HepG2 (cell line): ENCODE measurements at regions not wholly inside any gene's neighbourhood (a gene's known extent, or its start where the extent isn't known, plus 50 kb on each side); places are given as distances from the start of the nearest gene placed in this dataset.

ENCODE experiments used
- ATAC-seq: fragments of 200-7000 bp; cut with Tn5 transposase; 3 replicates; pipeline ENCODE4 v1.9.1; 2020; ENCODE audit warnings: mild to moderate bottlenecking, moderate library complexity
- BruUV-seq: library from RNA; stranded (reverse); fragments of 400-500 nt; replicated peaks from 2 replicates; lab custom pipeline; 2021; lab: Mats Ljungman, UMichigan
- CTCF ChIA-PET: fragments of 300-600 bp; formaldehyde crosslinking; extraction: SDS; loops from one replicate; lab custom pipeline; 2021; ENCODE audit warnings: low total read pairs, inconsistent platforms, low intra/inter-chr PET ratio; lab: Yijun Ruan, JAX
- POLR2A ChIA-PET: fragments of 350-600 bp; sonication (Branson Sonifier 250); formaldehyde crosslinking; loops from one replicate; lab custom pipeline; 2020; ENCODE audit warnings: antibody characterized with exemption, inconsistent platforms; lab: Yijun Ruan, JAX
- DNase-seq: peaks from one replicate; pipeline ENCODE4 v3.0.0-alpha.2; 2015; ENCODE audit warnings: low spot score
- FAIRE-seq: peaks from 3 replicates; lab custom pipeline; 2011; peaks lifted over from hg19 to GRCh38; lab: Jason Lieb, UNC
- H2AFZ ChIP-seq: one replicate; pipeline ENCODE4 v1.6.1; 2011; ENCODE audit warnings: low read length, inconsistent platforms
- H3K27ac ChIP-seq: fragments of 300-600 bp; 3 replicates; pipeline ENCODE4 v1.8.0; 2011; ENCODE audit warnings: mixed run types, mild to moderate bottlenecking, mixed read lengths, low read length, inconsistent platforms; ENCODE audit not compliant: insufficient read depth; ENCODE audit errors: extremely low read length
- H3K27me3 ChIP-seq, 2 experiments: fragments of 200-600 bp in 1 of 2; 2 replicates in 1 of 2; 3 replicates in 1 of 2; pipeline versions ENCODE4 v1.6.0 to v1.8.0; 2011; ENCODE audit warnings: low read length in 2 of 2, mild to moderate bottlenecking in 2 of 2, moderate library complexity in 2 of 2, inconsistent platforms in 1 of 2; ENCODE audit not compliant: insufficient read depth in 2 of 2, control insufficient read depth in 1 of 2
- H3K36me3 ChIP-seq, 2 experiments: fragments of 200-600 bp in 1 of 2; replicated peaks in 1 of 2; 2 replicates in 1 of 2; 3 replicates in 1 of 2; pipeline versions ENCODE4 v1.5.1 to v1.8.0; 2011; ENCODE audit warnings: low read length in 2 of 2, inconsistent platforms in 1 of 2; ENCODE audit not compliant: insufficient read depth in 2 of 2, control insufficient read depth in 1 of 2
- H3K4me1 ChIP-seq: 2 replicates; pipeline ENCODE4 v1.5.1; 2012; ENCODE audit warnings: low read length, inconsistent platforms; ENCODE audit not compliant: insufficient read depth
- H3K4me2 ChIP-seq: 2 replicates; pipeline ENCODE4 v1.6.0; 2011; ENCODE audit warnings: low read depth, low read length, inconsistent platforms
- H3K4me3 ChIP-seq, 3 experiments: fragments of 200-600 bp in 1 of 3; sonication (generic), shearing (Covaris generic) in 1 of 3; replicated peaks in 1 of 3; 2 replicates each; pipeline ENCODE4 v1.5.1; 2011 to 2016; ENCODE audit warnings: low read length in 3 of 3, inconsistent platforms in 2 of 3, low read depth in 2 of 3, mild to moderate bottlenecking in 2 of 3, control low read depth in 1 of 3, mixed read lengths in 1 of 3; ENCODE audit not compliant: insufficient read depth in 1 of 3
- H3K79me2 ChIP-seq: one replicate; pipeline ENCODE4 v1.6.1; 2011; ENCODE audit warnings: low read length, inconsistent platforms; ENCODE audit not compliant: insufficient read depth
- H3K9ac ChIP-seq: 2 replicates; pipeline ENCODE4 v1.6.0; 2011; ENCODE audit warnings: mild to moderate bottlenecking, low read depth, low read length, inconsistent platforms; ENCODE audit not compliant: insufficient read depth
- H3K9me3 ChIP-seq: 2 replicates; pipeline ENCODE4 v1.5.1; 2012; ENCODE audit warnings: mild to moderate bottlenecking, low read length
- H4K20me1 ChIP-seq: 2 replicates; pipeline ENCODE4 v1.6.0; 2011; ENCODE audit warnings: inconsistent platforms, mild to moderate bottlenecking, low read length, moderate library complexity; ENCODE audit not compliant: insufficient read depth
- CBX5 ChIP-seq: sonication (generic); formaldehyde crosslinking; IDR thresholded peaks from 2 replicates; pipeline ENCODE4 v1.4.0; 2020; ENCODE audit warnings: missing genetic modification reagents, borderline replicate concordance
- DNMT3B ChIP-seq: conservative IDR thresholded peaks from 2 replicates; pipeline ENCODE4 v1.6.1; 2016; ENCODE audit warnings: missing biosample characterization, control low read depth
- ELK4 ChIP-seq: sonication (generic); formaldehyde crosslinking; IDR thresholded peaks from 2 replicates; pipeline ENCODE4 v1.9.0; 2021; ENCODE audit warnings: missing genetic modification reagents, borderline replicate concordance
- EP300 ChIP-seq, 3 experiments: sonication (generic) in 1 of 3; formaldehyde crosslinking in 1 of 3; IDR thresholded peaks; 2 replicates each; pipeline versions ENCODE4 v1.5.1 to v1.6.1; 2011 to 2020; ENCODE audit warnings: low read depth in 2 of 3, low read length in 2 of 3, borderline replicate concordance in 1 of 3, improper control_type of control experiment in 1 of 3, mild to moderate bottlenecking in 1 of 3, missing genetic modification reagents in 1 of 3, moderate library complexity in 1 of 3
- HNRNPK ChIP-seq: fragments of 200-400 bp; formaldehyde crosslinking; IDR thresholded peaks from 2 replicates; pipeline ENCODE4 v1.6.1; 2018; ENCODE audit warnings: low read length, low read depth, moderate library complexity, mild to moderate bottlenecking; ENCODE audit not compliant: poor library complexity, severe bottlenecking
- JUND ChIP-seq: sonication (generic); formaldehyde crosslinking; IDR thresholded peaks from 2 replicates; pipeline ENCODE4 v1.8.0; 2022; ENCODE audit warnings: mild to moderate bottlenecking, missing genetic modification reagents
- KDM5B ChIP-seq: sonication (generic); formaldehyde crosslinking; IDR thresholded peaks from 2 replicates; pipeline ENCODE4 v1.4.0; 2020; ENCODE audit warnings: missing genetic modification reagents, mild to moderate bottlenecking, borderline replicate concordance
- MED13 ChIP-seq: sonication (generic); formaldehyde crosslinking; IDR thresholded peaks from 2 replicates; pipeline ENCODE4 v1.5.0; 2020; ENCODE audit warnings: missing genetic modification reagents
- MTA1 ChIP-seq: sonication (generic); formaldehyde crosslinking; IDR thresholded peaks from 2 replicates; pipeline ENCODE4 v1.4.0; 2020; ENCODE audit warnings: missing genetic modification reagents, mild to moderate bottlenecking, borderline replicate concordance
- PLRG1 ChIP-seq: fragments of 450-650 bp; conservative IDR thresholded peaks from 2 replicates; pipeline ENCODE4 v1.6.1; 2016
- TAF15 ChIP-seq: fragments of 200-400 bp; formaldehyde crosslinking; IDR thresholded peaks from one replicate; pipeline ENCODE4 v1.6.1; 2018; ENCODE audit warnings: mild to moderate bottlenecking, low read depth, low read length; ENCODE audit not compliant: poor library complexity, severe bottlenecking
- ZNF207 ChIP-seq: fragments of 450-650 bp; IDR thresholded peaks from 2 replicates; pipeline ENCODE4 v1.6.1; 2016; ENCODE audit warnings: antibody characterized with exemption, borderline replicate concordance
- ZNF225 ChIP-seq: sonication (generic); formaldehyde crosslinking; IDR thresholded peaks from 2 replicates; pipeline ENCODE4 v1.4.0; 2020; ENCODE audit warnings: mild to moderate bottlenecking, missing genetic modification reagents
- ZNF451 ChIP-seq: sonication (generic); formaldehyde crosslinking; IDR thresholded peaks from 2 replicates; pipeline ENCODE4 v1.5.0; 2020; ENCODE audit warnings: mild to moderate bottlenecking, missing genetic modification reagents
- ZNF614 ChIP-seq: IDR thresholded peaks from 2 replicates; pipeline ENCODE4 v1.6.1; 2018; ENCODE audit warnings: missing biosample characterization, missing genetic modification reagents, inconsistent platforms, borderline replicate concordance
- ZNF644 ChIP-seq: IDR thresholded peaks from 2 replicates; pipeline ENCODE4 v1.6.1; 2016; ENCODE audit warnings: low read depth
- ZNF772 ChIP-seq: sonication (generic); formaldehyde crosslinking; IDR thresholded peaks from 2 replicates; pipeline ENCODE4 v1.5.0; 2020; ENCODE audit warnings: mild to moderate bottlenecking, missing genetic modification reagents
- ZNF784 ChIP-seq: sonication (generic); formaldehyde crosslinking; IDR thresholded peaks from 2 replicates; pipeline ENCODE4 v1.5.1; 2020; ENCODE audit warnings: missing genetic modification reagents, mild to moderate bottlenecking, borderline replicate concordance
- ZSCAN21 ChIP-seq: sonication (generic); formaldehyde crosslinking; IDR thresholded peaks from 2 replicates; pipeline ENCODE4 v1.8.0; 2022; ENCODE audit warnings: mild to moderate bottlenecking, missing genetic modification reagents, moderate library complexity, borderline replicate concordance
- whole genome bisulfite sequencing: methylation state at CpG from one replicate; pipeline ENCODE4 v1.1.6; 2017; ENCODE audit warnings: low lambda C conversion rate; 5-methylcytosine and 5-hydroxymethylcytosine counted together
- in situ Hi-C: cut with HindIII; loops from 2 replicates; pipeline ENCODE4 v1.10.0; 2017; ENCODE audit warnings: low pct_unique_long_range_greater_than_20kb; ENCODE audit not compliant: extremely low pct_ligation_motif_present
- intact Hi-C: fragments of 100-400 bp; cut with micrococcal nuclease; formaldehyde crosslinking; loops from one replicate; pipeline ENCODE4 v1.10.0; 2022; ENCODE audit not compliant: unreplicated experiment

- POLR2A ChIA-PET: no interaction called here
- in situ Hi-C loops: no loop called here
- no peak for DNase-seq
- WGBS: 42% methylated on average over 24 of the region's 32 CpGs
- peaks cover 9% of the 10 kb centered on the region for H3K4me1 ChIP-seq
- no peak for TF ChIP-seq DNMT3B (CRISPR knock-in tag)
- TF ChIP-seq ZNF784 (CRISPR knock-in tag): no peak
- no peak for TF ChIP-seq JUND (CRISPR knock-in tag)
- TF ChIP-seq PLRG1: no peak
- TF ChIP-seq CBX5: no peak
- no peak for TF ChIP-seq EP300 (IDR thresholded peaks at IDR 0.05; ENCODE audit: low read depth in 2 of 2, low read length in 2 of 2)
- TF ChIP-seq EP300 (CRISPR knock-in tag; IDR thresholded peaks at IDR 0.05; ENCODE audit: borderline replicate concordance): no peak
- TF ChIP-seq ZNF451: no peak
- no peak for TF ChIP-seq ZSCAN21
- no peak for TF ChIP-seq HNRNPK
- TF ChIP-seq ZNF644 (CRISPR knock-in tag): no peak
- TF ChIP-seq MED13 (CRISPR knock-in tag): no peak
- no peak for TF ChIP-seq KDM5B (CRISPR knock-in tag)
- TF ChIP-seq ZNF772 (CRISPR knock-in tag): no peak
- no peak for TF ChIP-seq TAF15
- TF ChIP-seq ZNF614 (CRISPR knock-in tag): no peak
- TF ChIP-seq MTA1 (CRISPR knock-in tag): no peak
- TF ChIP-seq ELK4 (CRISPR knock-in tag): no peak
- TF ChIP-seq ZNF207: no peak
- no peak for TF ChIP-seq ZNF225
- TF ChIP-seq, all 625 proteins: peak for 0
- Histone ChIP-seq H3K4me3 (peak overlapping the region in 2 of 3 experiments; percentile 18 to 36; a peak in 3 of 6 replicates), H3K4me2 (peak overlapping the region; percentile 62), H3K9me3 (no peaks in the 10 kb centered on the region), H3K79me2 (no peaks in the 10 kb centered on the region), H2AFZ (no peak overlapping the region), H3K27me3 (peaks cover 2 to 16% of the 10 kb centered on the region in 2 experiments; a peak in 3 of 5 replicates), H3K36me3 (no peaks in the 10 kb centered on the region), H4K20me1 (no peaks in the 10 kb centered on the region), H3K9ac (no peak overlapping the region; the same call in 1 of the 2 replicates), H3K27ac (no peak overlapping the region)
- intact Hi-C loops: no loop called here
- ATAC-seq (peak; percentile 90), FAIRE-seq (no peak)
- CTCF ChIA-PET: no interaction called here
- no TSS peak for BruUV-seq
These were observed 116.1 kb upstream of the ZNF516 start for GRCh38 chr18:76610933-76611749.
